ENCODE measurements at regions not wholly inside any gene's neighbourhood (a gene's known extent, or its start where the extent isn't known, plus 50 kb on each side); places are given as distances from the start of the nearest gene placed in this dataset.

- ATAC-seq (ENCODE audit: low read depth in 2 of 2) (no peak), DNase-seq (no peak)
- H3K36me3 Mint-ChIP-seq: no peaks in the 10 kb centered on the region
- no peaks in the 10 kb centered on the region for H3K4me1 Mint-ChIP-seq
- H3K4me3 Mint-ChIP-seq: no peak overlapping the region
- H3K27me3 Mint-ChIP-seq: no peaks in the 10 kb centered on the region
- H3K27ac Mint-ChIP-seq: no peak overlapping the region
- peaks cover 0 to 6% (median 2%) of the 10 kb centered on the region in 7 donors for H3K9me3 Mint-ChIP-seq
Measured at GRCh38 chr3:109618766-109619378, 281.5 kb upstream of the DPPA4 start.

GRCh38 chr3:109631897-109632296 is 294.6 kb upstream of the DPPA4 start:
- ATAC-seq (ENCODE audit: low read depth in 2 of 2) (no peak), DNase-seq (no peak)
- no peak overlapping the region for H3K4me3 Mint-ChIP-seq
- H3K36me3 Mint-ChIP-seq: no peaks in the 10 kb centered on the region
- no peak overlapping the region for H3K27ac Mint-ChIP-seq
- H3K9me3 Mint-ChIP-seq: peaks cover 0 to 21% (median 8%) of the 10 kb centered on the region in 7 donors
- H3K27me3 Mint-ChIP-seq: no peaks in the 10 kb centered on the region
- H3K4me1 Mint-ChIP-seq: no peaks in the 10 kb centered on the region

- DNase-seq (no peak), ATAC-seq (ENCODE audit: low read depth in 2 of 2) (no peak)
- H3K9me3 Mint-ChIP-seq: peaks cover 0 to 6% (median 0%) of the 10 kb centered on the region in 7 donors
- H3K27me3 Mint-ChIP-seq: no peaks in the 10 kb centered on the region
- H3K4me3 Mint-ChIP-seq: no peak overlapping the region
- H3K27ac Mint-ChIP-seq: no peak overlapping the region
- no peaks in the 10 kb centered on the region for H3K4me1 Mint-ChIP-seq
- no peaks in the 10 kb centered on the region for H3K36me3 Mint-ChIP-seq
Measured at GRCh38 chr3:109640146-109640652, 302.9 kb upstream of the DPPA4 start.

- no peak overlapping the region for H3K4me3 Mint-ChIP-seq
- H3K27me3 Mint-ChIP-seq: no peaks in the 10 kb centered on the region
- H3K36me3 Mint-ChIP-seq: no peaks in the 10 kb centered on the region
- H3K27ac Mint-ChIP-seq: no peak overlapping the region
- H3K9me3 Mint-ChIP-seq: peaks cover 0 to 6% (median 0%) of the 10 kb centered on the region in 7 donors
- H3K4me1 Mint-ChIP-seq: no peaks in the 10 kb centered on the region
- no peak for ATAC-seq (ENCODE audit: low read depth in 2 of 2)
- no peak for DNase-seq
Measured at GRCh38 chr3:109642025-109642424, 304.7 kb upstream of the DPPA4 start.

GRCh38 chr3:109643590-109643989 is 306.2 kb upstream of the DPPA4 start:
- Mint-ChIP-seq H3K4me1 (no peaks in the 10 kb centered on the region), H3K9me3 (peaks cover 0 to 6% (median 0%) of the 10 kb centered on the region in 7 donors), H3K27me3 (no peaks in the 10 kb centered on the region), H3K36me3 (no peaks in the 10 kb centered on the region), H3K27ac (no peak overlapping the region), H3K4me3 (no peak overlapping the region)
- ATAC-seq (ENCODE audit: low read depth in 2 of 2): no peak
- no peak for DNase-seq

- no peak overlapping the region for H3K27ac Mint-ChIP-seq
Measured at GRCh38 chr3:109644332-109644731, 307.0 kb upstream of the DPPA4 start.

GRCh38 chr3:109644746-109645145 is 307.4 kb upstream of the DPPA4 start:
- no peaks in the 10 kb centered on the region for H3K27me3 Mint-ChIP-seq
- DNase-seq: no peak
- H3K4me3 Mint-ChIP-seq: no peak overlapping the region
- no peak for ATAC-seq (ENCODE audit: low read depth in 2 of 2)
- no peaks in the 10 kb centered on the region for H3K4me1 Mint-ChIP-seq
- no peak overlapping the region for H3K27ac Mint-ChIP-seq
- no peaks in the 10 kb centered on the region for H3K36me3 Mint-ChIP-seq
- H3K9me3 Mint-ChIP-seq: peaks cover 0 to 6% (median under 1%) of the 10 kb centered on the region in 7 donors

More at GRCh38 chr3:109644332-109644731, 307.0 kb upstream of the DPPA4 start:
- no peaks in the 10 kb centered on the region for H3K27me3 Mint-ChIP-seq
- ATAC-seq (ENCODE audit: low read depth in 2 of 2) (no peak), DNase-seq (no peak)
- no peaks in the 10 kb centered on the region for H3K4me1 Mint-ChIP-seq
- H3K4me3 Mint-ChIP-seq: no peak overlapping the region
- peaks cover 0 to 6% (median 0%) of the 10 kb centered on the region in 7 donors for H3K9me3 Mint-ChIP-seq
- H3K36me3 Mint-ChIP-seq: no peaks in the 10 kb centered on the region

GRCh38 chr3:109648027-109648426 is 310.7 kb upstream of the DPPA4 start:
- peaks cover 5 to 29% (median 16%) of the 10 kb centered on the region in 7 donors for H3K9me3 Mint-ChIP-seq
- H3K4me1 Mint-ChIP-seq: no peaks in the 10 kb centered on the region
- no peak overlapping the region for H3K4me3 Mint-ChIP-seq
- H3K27me3 Mint-ChIP-seq: no peaks in the 10 kb centered on the region
- no peak overlapping the region for H3K27ac Mint-ChIP-seq
- H3K36me3 Mint-ChIP-seq: no peaks in the 10 kb centered on the region
- no peak for DNase-seq
- ATAC-seq (ENCODE audit: low read depth in 2 of 2): no peak

GRCh38 chr3:109656225-109656624 is 318.9 kb upstream of the DPPA4 start:
- Mint-ChIP-seq H3K9me3 (peaks cover 5 to 29% (median 19%) of the 10 kb centered on the region in 7 donors), H3K4me3 (no peak overlapping the region), H3K27me3 (no peaks in the 10 kb centered on the region), H3K36me3 (no peaks in the 10 kb centered on the region), H3K27ac (no peak overlapping the region), H3K4me1 (no peaks in the 10 kb centered on the region)
- no peak for DNase-seq
- no peak for ATAC-seq (ENCODE audit: low read depth in 2 of 2)

- Mint-ChIP-seq H3K4me3 (no peak overlapping the region), H3K27me3 (no peaks in the 10 kb centered on the region), H3K9me3 (peaks cover 0 to 7% (median 1%) of the 10 kb centered on the region in 7 donors), H3K36me3 (no peaks in the 10 kb centered on the region), H3K4me1 (no peaks in the 10 kb centered on the region), H3K27ac (no peak overlapping the region)
- DNase-seq (no peak), ATAC-seq (ENCODE audit: low read depth in 2 of 2) (no peak)
Measured at GRCh38 chr3:109678600-109678999, 341.3 kb upstream of the DPPA4 start.

GRCh38 chr3:109679664-109680063 is 342.3 kb upstream of the DPPA4 start:
- ATAC-seq (ENCODE audit: low read depth in 2 of 2): no peak
- no peaks in the 10 kb centered on the region for H3K27me3 Mint-ChIP-seq

GRCh38 chr3:109683746-109684145 is 346.4 kb upstream of the DPPA4 start:
- H3K4me3 Mint-ChIP-seq: no peak overlapping the region
- no peak for ATAC-seq (ENCODE audit: low read depth in 2 of 2)
- no peaks in the 10 kb centered on the region for H3K36me3 Mint-ChIP-seq
- DNase-seq: no peak
- no peak overlapping the region for H3K27ac Mint-ChIP-seq
- H3K27me3 Mint-ChIP-seq: no peaks in the 10 kb centered on the region
- peaks cover 0 to 7% (median 4%) of the 10 kb centered on the region in 7 donors for H3K9me3 Mint-ChIP-seq
- no peaks in the 10 kb centered on the region for H3K4me1 Mint-ChIP-seq

More at GRCh38 chr3:109679664-109680063, 342.3 kb upstream of the DPPA4 start:
- H3K9me3 Mint-ChIP-seq: peaks cover 0 to 7% (median 1%) of the 10 kb centered on the region in 7 donors
- DNase-seq: no peak
- no peak overlapping the region for H3K4me3 Mint-ChIP-seq
- no peak overlapping the region for H3K27ac Mint-ChIP-seq
- no peaks in the 10 kb centered on the region for H3K36me3 Mint-ChIP-seq
- H3K4me1 Mint-ChIP-seq: no peaks in the 10 kb centered on the region

- no peak overlapping the region for H3K27ac Mint-ChIP-seq
- DNase-seq (no peak), ATAC-seq (ENCODE audit: low read depth in 2 of 2) (no peak)
- H3K27me3 Mint-ChIP-seq: no peaks in the 10 kb centered on the region
- H3K4me3 Mint-ChIP-seq: no peak overlapping the region
- peaks cover 2 to 10% (median 7%) of the 10 kb centered on the region in 7 donors for H3K9me3 Mint-ChIP-seq
- no peaks in the 10 kb centered on the region for H3K36me3 Mint-ChIP-seq
- H3K4me1 Mint-ChIP-seq: no peaks in the 10 kb centered on the region
Measured at GRCh38 chr3:109685084-109686079, 348.0 kb upstream of the DPPA4 start.

GRCh38 chr3:109687626-109688025 is 350.3 kb upstream of the DPPA4 start:
- DNase-seq (no peak), ATAC-seq (ENCODE audit: low read depth in 2 of 2) (no peak)
- Mint-ChIP-seq H3K4me3 (no peak overlapping the region), H3K27ac (no peak overlapping the region), H3K36me3 (no peaks in the 10 kb centered on the region), H3K9me3 (peaks cover 7 to 23% (median 14%) of the 10 kb centered on the region in 7 donors), H3K27me3 (no peaks in the 10 kb centered on the region), H3K4me1 (no peaks in the 10 kb centered on the region)

Measured in naive B cell (primary cell).